Neural cell (in vitro differentiated cells): ENCODE measurements at regions not wholly inside any gene's neighbourhood (a gene's known extent, or its start where the extent isn't known, plus 50 kb on each side); places are given as distances from the start of the nearest gene placed in this dataset.

Source experiments
- H2AFZ ChIP-seq: fragments of 200-600, 300-800 bp; sonication (generic), shearing (Covaris generic); 2 replicates; pipeline ENCODE4 v1.6.0; 2014; ENCODE audit warnings: low read depth, mild to moderate bottlenecking, antibody characterized with exemption, low read length, moderate library complexity
- H3F3A ChIP-seq: fragments of 200-600 bp; shearing (Covaris generic); 2 replicates; pipeline ENCODE4 v1.6.1; 2016; ENCODE audit warnings: mild to moderate bottlenecking, moderate library complexity, mixed read lengths, antibody characterized with exemption, low read length; ENCODE audit not compliant: insufficient read depth, poor library complexity, severe bottlenecking
- H3K27ac ChIP-seq: fragments of 200-600, 300-800 bp; sonication (generic), shearing (Covaris generic); 2 replicates; pipeline ENCODE4 v1.5.1; 2014; ENCODE audit warnings: mild to moderate bottlenecking, low read length, moderate library complexity
- H3K27me3 ChIP-seq: fragments of 300-800, 200-600 bp; sonication (generic), shearing (Covaris generic); 2 replicates; pipeline ENCODE4 v1.6.0; 2014; ENCODE audit warnings: mild to moderate bottlenecking, low read depth, low read length, moderate library complexity; ENCODE audit not compliant: insufficient read depth
- H3K36me3 ChIP-seq: fragments of 300-800, 200-600 bp; sonication (generic), shearing (Covaris generic); 2 replicates; pipeline ENCODE4 v1.5.1; 2014; ENCODE audit warnings: mild to moderate bottlenecking, antibody characterized with exemption, low read length, moderate library complexity; ENCODE audit not compliant: insufficient read depth
- H3K4me2 ChIP-seq: fragments of 300-800, 200-600 bp; sonication (generic), shearing (Covaris generic); 2 replicates; pipeline ENCODE4 v1.6.0; 2014; ENCODE audit warnings: mild to moderate bottlenecking, low read length
- H3K4me3 ChIP-seq: fragments of 300-800, 200-600 bp; sonication (generic), shearing (Covaris generic); 2 replicates; pipeline ENCODE4 v1.5.1; 2014; ENCODE audit warnings: mild to moderate bottlenecking, low read length, moderate library complexity
- H3K79me2 ChIP-seq: fragments of 200-600 bp; shearing (Covaris generic); replicated peaks from 2 replicates; pipeline ENCODE4 v1.6.0; 2014; ENCODE audit warnings: mild to moderate bottlenecking, low read length, moderate library complexity; ENCODE audit not compliant: insufficient read depth
- H3K9ac ChIP-seq: fragments of 300-800, 200-600 bp; sonication (generic), shearing (Covaris generic); 2 replicates; pipeline ENCODE4 v1.6.1; 2016; ENCODE audit warnings: mild to moderate bottlenecking, low read length, mixed read lengths
- H3K9me2 ChIP-seq: fragments of 200-600 bp; shearing (Covaris generic); 2 replicates; pipeline ENCODE4 v1.6.1; 2016; ENCODE audit warnings: mild to moderate bottlenecking, low read length, mixed read lengths; ENCODE audit not compliant: insufficient read depth
- H3K9me3 ChIP-seq: fragments of 200-600, 300-800 bp; sonication (generic), shearing (Covaris generic); 2 replicates; pipeline ENCODE4 v1.6.1; 2016; ENCODE audit warnings: mild to moderate bottlenecking, mixed run types, low read length, moderate library complexity, mixed read lengths
- H4K20me1 ChIP-seq: fragments of 200-600 bp; shearing (Covaris generic); 2 replicates; pipeline ENCODE4 v1.6.1; 2016; ENCODE audit warnings: mild to moderate bottlenecking, mixed run types; ENCODE audit not compliant: insufficient read depth
- EP300 ChIP-seq: fragments of 450-650 bp; conservative IDR thresholded peaks from 2 replicates; pipeline ENCODE4 v1.6.1; 2014; ENCODE audit warnings: antibody characterized with exemption, mild to moderate bottlenecking, moderate library complexity; ENCODE audit not compliant: poor library complexity, severe bottlenecking
- EZH2 ChIP-seq: fragments of 200-600, 300-800 bp; shearing (Covaris generic), sonication (generic); IDR thresholded peaks from 2 replicates; pipeline ENCODE4 v1.6.1; 2014; ENCODE audit warnings: antibody characterized with exemption, low read length, borderline replicate concordance, mild to moderate bottlenecking; ENCODE audit not compliant: insufficient read depth, poor library complexity, severe bottlenecking
- MXI1 ChIP-seq: fragments of 450-650 bp; conservative IDR thresholded peaks from 2 replicates; pipeline ENCODE4 v1.6.1; 2014; ENCODE audit warnings: antibody characterized with exemption, mild to moderate bottlenecking; ENCODE audit not compliant: poor library complexity, severe bottlenecking
- POLR2AphosphoS5 ChIP-seq: IDR thresholded peaks from 2 replicates; pipeline ENCODE4 v1.6.1; 2012
- RAD21 ChIP-seq: fragments of 450-650 bp; conservative IDR thresholded peaks from 2 replicates; pipeline ENCODE4 v1.6.1; 2014; ENCODE audit warnings: antibody characterized with exemption, mild to moderate bottlenecking, moderate library complexity
- REST ChIP-seq: IDR thresholded peaks from 2 replicates; pipeline ENCODE4 v1.6.1; 2012; ENCODE audit warnings: borderline replicate concordance
- SMC3 ChIP-seq: fragments of 450-650 bp; conservative IDR thresholded peaks from 2 replicates; pipeline ENCODE4 v1.6.1; 2014; ENCODE audit warnings: antibody characterized with exemption, mild to moderate bottlenecking, moderate library complexity; ENCODE audit not compliant: poor library complexity
- TAF1 ChIP-seq: IDR thresholded peaks from 2 replicates; pipeline ENCODE4 v1.6.1; 2012; ENCODE audit warnings: low read depth
- TF ChIP-seq, protein P1 (sequence below): fragments of 450-650 bp; IDR thresholded peaks from 2 replicates; pipeline ENCODE4 v1.5.1; 2014; ENCODE audit warnings: antibody characterized with exemption, mild to moderate bottlenecking, moderate library complexity; ENCODE audit not compliant: poor library complexity, severe bottlenecking

DNA sequence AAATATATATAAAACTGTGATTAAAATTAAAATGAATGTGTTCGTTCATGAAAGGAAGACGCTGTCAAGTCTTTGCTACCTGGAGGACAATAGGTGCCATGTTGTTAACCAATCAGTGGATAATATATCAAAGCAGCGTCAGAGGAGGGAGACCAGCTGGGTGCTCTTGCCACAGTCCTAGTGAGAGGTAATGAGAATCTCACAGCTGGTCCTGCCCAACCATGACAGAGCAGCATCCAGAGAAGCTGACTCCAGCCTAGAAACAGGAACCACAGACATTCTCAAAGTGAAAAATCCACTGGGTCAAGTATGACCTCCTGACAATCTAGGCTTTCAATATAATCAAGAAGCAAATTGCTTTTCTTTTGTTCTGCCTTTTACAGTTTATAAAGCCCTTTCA lies 94.5 kb upstream of the LRFN2 start:
- Histone ChIP-seq H3K9me3 (no peaks in the 10 kb centered on the region), H3K4me2 (peak overlapping the region; percentile 8), H3K9ac (no peak overlapping the region), H3F3A (no peaks in the 10 kb centered on the region), H3K36me3 (no peaks in the 10 kb centered on the region), H2AFZ (no peak overlapping the region), H4K20me1 (no peaks in the 10 kb centered on the region), H3K4me3 (no peak overlapping the region), H3K27me3 (no peaks in the 10 kb centered on the region), H3K27ac (peak overlapping the region; percentile 27), H3K79me2 (no peaks in the 10 kb centered on the region), H3K9me2 (no peaks in the 10 kb centered on the region)
- TF ChIP-seq, protein P1, sequence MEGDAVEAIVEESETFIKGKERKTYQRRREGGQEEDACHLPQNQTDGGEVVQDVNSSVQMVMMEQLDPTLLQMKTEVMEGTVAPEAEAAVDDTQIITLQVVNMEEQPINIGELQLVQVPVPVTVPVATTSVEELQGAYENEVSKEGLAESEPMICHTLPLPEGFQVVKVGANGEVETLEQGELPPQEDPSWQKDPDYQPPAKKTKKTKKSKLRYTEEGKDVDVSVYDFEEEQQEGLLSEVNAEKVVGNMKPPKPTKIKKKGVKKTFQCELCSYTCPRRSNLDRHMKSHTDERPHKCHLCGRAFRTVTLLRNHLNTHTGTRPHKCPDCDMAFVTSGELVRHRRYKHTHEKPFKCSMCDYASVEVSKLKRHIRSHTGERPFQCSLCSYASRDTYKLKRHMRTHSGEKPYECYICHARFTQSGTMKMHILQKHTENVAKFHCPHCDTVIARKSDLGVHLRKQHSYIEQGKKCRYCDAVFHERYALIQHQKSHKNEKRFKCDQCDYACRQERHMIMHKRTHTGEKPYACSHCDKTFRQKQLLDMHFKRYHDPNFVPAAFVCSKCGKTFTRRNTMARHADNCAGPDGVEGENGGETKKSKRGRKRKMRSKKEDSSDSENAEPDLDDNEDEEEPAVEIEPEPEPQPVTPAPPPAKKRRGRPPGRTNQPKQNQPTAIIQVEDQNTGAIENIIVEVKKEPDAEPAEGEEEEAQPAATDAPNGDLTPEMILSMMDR, result no peak
- TF ChIP-seq POLR2AphosphoS5 (no peak), RAD21 (no peak), REST (no peak), MXI1 (no peak), EP300 (no peak), SMC3 (no peak), EZH2 (no peak), TAF1 (no peak)

- Histone ChIP-seq H4K20me1 (no peaks in the 10 kb centered on the region), H3K4me2 (no peak overlapping the region), H3K9ac (no peak overlapping the region), H3K79me2 (no peaks in the 10 kb centered on the region), H3K4me3 (no peak overlapping the region), H3K9me2 (no peaks in the 10 kb centered on the region), H2AFZ (no peak overlapping the region), H3K27ac (no peak overlapping the region), H3F3A (no peaks in the 10 kb centered on the region), H3K27me3 (no peaks in the 10 kb centered on the region), H3K9me3 (no peaks in the 10 kb centered on the region), H3K36me3 (no peaks in the 10 kb centered on the region)
- no peak for TF ChIP-seq RAD21
- no peak for TF ChIP-seq EZH2
- TF ChIP-seq TAF1, result no peak
- no peak for TF ChIP-seq SMC3
- TF ChIP-seq REST, result no peak
- TF ChIP-seq, protein P1, result no peak
- TF ChIP-seq EP300, result no peak
- TF ChIP-seq MXI1, result no peak
- no peak for TF ChIP-seq POLR2AphosphoS5
These were observed 91.8 kb upstream of the LRFN2 start for GRCh38 chr6:40678941-40679340.
